K562 (cell line): ENCODE measurements at regions not wholly inside any gene's neighbourhood (a gene's known extent, or its start where the extent isn't known, plus 50 kb on each side); places are given as distances from the start of the nearest gene placed in this dataset.

Source experiments
- ATAC-seq: fragments of 200-7000 bp; cut with Tn5 transposase; 3 replicates; pipeline ENCODE4 v1.9.1; 2020; ENCODE audit warnings: moderate library complexity
- BruUV-seq: library from RNA; stranded (reverse); fragments of 400-500 nt; replicated peaks from 2 replicates; lab custom pipeline; 2021; lab: Mats Ljungman, UMichigan
- CTCF ChIA-PET: fragments of 300-600 bp; formaldehyde crosslinking; extraction: SDS; loops from one replicate; lab custom pipeline; 2021; ENCODE audit warnings: low intra/inter-chr PET ratio; lab: Yijun Ruan, JAX
- POLR2A ChIA-PET: fragments of 300-600, 350-650 bp; sonication (Branson Sonifier 250); formaldehyde crosslinking; extraction: SDS; loops from one replicate; lab custom pipeline; 2021; ENCODE audit warnings: antibody characterized with exemption, inconsistent platforms; lab: Yijun Ruan, JAX
- DNase-seq, 4 experiments: peaks; one replicate each; pipeline versions ENCODE4 v3.0.0 to v3.0.0-alpha.2; 2011 to 2018; ENCODE audit warnings: low spot score in 3 of 4, mixed read lengths in 3 of 4; ENCODE audit errors: extremely low read depth in 1 of 4
- FAIRE-seq: peaks from 2 replicates; lab custom pipeline; 2011; peaks lifted over from hg19 to GRCh38; lab: Jason Lieb, UNC
- H2AFZ ChIP-seq: 2 replicates; pipeline ENCODE4 v1.6.0; 2011; ENCODE audit warnings: low read depth, low read length, control low read depth, inconsistent platforms
- H3K27ac ChIP-seq: fragments of 200-600 bp; 3 replicates; pipeline ENCODE4 v1.8.0; 2011; ENCODE audit warnings: low read depth, mild to moderate bottlenecking, control low read depth, inconsistent platforms, low read length, moderate library complexity, mixed read lengths; ENCODE audit errors: extremely low read depth
- H3K27me3 ChIP-seq, 2 experiments: fragments of 300-600 bp in 1 of 2; 2 replicates in 1 of 2; 3 replicates in 1 of 2; pipeline versions ENCODE4 v1.6.0 to v1.8.0; 2011; ENCODE audit warnings: inconsistent platforms in 2 of 2, low read length in 2 of 2, mild to moderate bottlenecking in 1 of 2, mixed read lengths in 1 of 2, moderate library complexity in 1 of 2; ENCODE audit not compliant: control insufficient read depth in 2 of 2, insufficient read depth in 2 of 2
- H3K36me3 ChIP-seq: fragments of 300-600 bp; 3 replicates; pipeline ENCODE4 v1.8.0; 2011; ENCODE audit warnings: mild to moderate bottlenecking, low read length, inconsistent platforms; ENCODE audit not compliant: control insufficient read depth, insufficient read depth
- H3K4me1 ChIP-seq, 2 experiments: fragments of 200-600 bp in 1 of 2; replicated peaks in 1 of 2; 2 replicates in 1 of 2; 3 replicates in 1 of 2; pipeline versions ENCODE4 v1.5.1 to v1.8.0; 2011; ENCODE audit warnings: inconsistent platforms in 2 of 2, low read length in 2 of 2, mild to moderate bottlenecking in 1 of 2, mixed read lengths in 1 of 2, moderate library complexity in 1 of 2; ENCODE audit not compliant: control insufficient read depth in 2 of 2, insufficient read depth in 2 of 2
- H3K4me2 ChIP-seq: 2 replicates; pipeline ENCODE4 v1.6.1; 2011; ENCODE audit warnings: low read length, control low read depth, inconsistent platforms, mixed read lengths; ENCODE audit not compliant: insufficient read depth
- H3K4me3 ChIP-seq: fragments of 200-600 bp; sonication (generic), shearing (Covaris generic); 2 replicates; pipeline ENCODE4 v1.5.1; 2016; ENCODE audit warnings: control low read depth, inconsistent platforms
- H3K79me2 ChIP-seq: fragments of 200-600 bp; 3 replicates; pipeline ENCODE4 v1.8.0; 2011; ENCODE audit warnings: low read length, inconsistent platforms; ENCODE audit not compliant: control insufficient read depth, insufficient read depth
- H3K9ac ChIP-seq, 2 experiments: 2 replicates each; pipeline versions ENCODE4 v1.6.0 to v1.6.1; 2011; ENCODE audit warnings: low read depth in 2 of 2, low read length in 2 of 2, control low read depth in 1 of 2, inconsistent platforms in 1 of 2, mild to moderate bottlenecking in 1 of 2, mixed read lengths in 1 of 2; ENCODE audit not compliant: insufficient read depth in 1 of 2
- H3K9me1 ChIP-seq: one replicate; pipeline ENCODE4 v1.6.0; 2011; ENCODE audit warnings: inconsistent platforms, mild to moderate bottlenecking, low read length, moderate library complexity; ENCODE audit not compliant: control insufficient read depth, insufficient read depth
- H3K9me3 ChIP-seq: replicated peaks from 2 replicates; pipeline ENCODE4 v1.5.1; 2011; ENCODE audit warnings: low read depth, low read length, inconsistent platforms; ENCODE audit not compliant: control insufficient read depth, insufficient read depth
- H4K20me1 ChIP-seq: replicated peaks from 2 replicates; pipeline ENCODE4 v1.6.1; 2011; ENCODE audit warnings: low read length, inconsistent platforms, mixed read lengths; ENCODE audit not compliant: control insufficient read depth, insufficient read depth
- ARID3A ChIP-seq: IDR thresholded peaks from 2 replicates; pipeline ENCODE4 v1.6.1; 2012; ENCODE audit warnings: low read depth, low read length, improper control_type of control experiment, borderline replicate concordance
- CCAR2 ChIP-seq: fragments of 200-400 bp; formaldehyde crosslinking; IDR thresholded peaks from 2 replicates; pipeline ENCODE4 v1.6.1; 2017; ENCODE audit warnings: mild to moderate bottlenecking, low read depth, low read length
- CTCF ChIP-seq, 3 experiments: IDR thresholded peaks in 2 of 3; conservative IDR thresholded peaks in 1 of 3; 2 replicates each; pipeline ENCODE4 v1.5.1; 2011 to 2012; ENCODE audit warnings: low read length in 3 of 3, mild to moderate bottlenecking in 3 of 3, control low read depth in 2 of 3, improper control_type of control experiment in 1 of 3, inconsistent platforms in 1 of 3, low read depth in 1 of 3, mixed read lengths in 1 of 3, moderate library complexity in 1 of 3; ENCODE audit not compliant: insufficient read depth in 2 of 3
- LCOR ChIP-seq: sonication (generic); formaldehyde crosslinking; IDR thresholded peaks from 2 replicates; pipeline ENCODE4 v1.8.0; 2022; ENCODE audit warnings: mild to moderate bottlenecking, missing genetic modification reagents
- MITF ChIP-seq: IDR thresholded peaks from 2 replicates; pipeline ENCODE4 v1.6.1; 2014; ENCODE audit warnings: antibody characterized with exemption
- RBM22 ChIP-seq: fragments of 200-400 bp; formaldehyde crosslinking; IDR thresholded peaks from 2 replicates; pipeline ENCODE4 v1.6.1; 2018; ENCODE audit warnings: low read length, low read depth; ENCODE audit not compliant: poor library complexity, severe bottlenecking
- ZNF354B ChIP-seq: fragments of 250-450 bp; sonication (Bioruptor Pico); IDR thresholded peaks from 2 replicates; pipeline ENCODE4 v1.4.0; 2020
- ZNF507 ChIP-seq: conservative IDR thresholded peaks from 2 replicates; pipeline ENCODE4 v1.6.1; 2017; ENCODE audit warnings: missing genetic modification characterization, missing compliant biosample characterization
- ZNF551 ChIP-seq: fragments of 250-450 bp; sonication (Bioruptor Pico); IDR thresholded peaks from 2 replicates; pipeline ENCODE4 v1.5.0; 2021; ENCODE audit warnings: mild to moderate bottlenecking, moderate library complexity
- ZNF609 ChIP-seq: sonication (generic); formaldehyde crosslinking; IDR thresholded peaks from 2 replicates; pipeline ENCODE4 v1.8.1; 2023; ENCODE audit warnings: missing genetic modification reagents, mild to moderate bottlenecking, borderline replicate concordance
- WGBS: fragments of 100-300 bp; shearing (Covaris generic); methylation state at CpG from one replicate; pipeline ENCODE4 v1.1.6; 2016; ENCODE audit warnings: low coverage, mixed read lengths; ENCODE audit not compliant: insufficient coverage; ENCODE audit errors: missing lambda C conversion rate; 5-methylcytosine and 5-hydroxymethylcytosine counted together
- in situ Hi-C: fragments of 300-500 bp; cut with MboI; formaldehyde crosslinking; loops from 4 replicates; pipeline ENCODE4 v1.15.0; 2018; ENCODE audit warnings: inconsistent platforms, mixed read lengths
- intact Hi-C: fragments of 100-400 bp; cut with micrococcal nuclease; formaldehyde crosslinking; loops from 2 replicates; pipeline ENCODE4 v1.14.2; 2022

- TF ChIP-seq CTCF (IDR thresholded peaks at IDR 0.05 in 2 of 3, conservative IDR thresholded peaks at IDR 0.05 in 1 of 3; ENCODE audit: insufficient read depth in 2 of 3, low read depth in 1 of 3, low read length in 3 of 3), result no peak
- no peak for TF ChIP-seq ZNF507 (tag)
- no peak for TF ChIP-seq RBM22
- TF ChIP-seq, all 486 proteins: peak for 0
Measured at GRCh38 chr2:234241656-234242458, 191.4 kb downstream of the SPP2 start (continued).

- Histone ChIP-seq H4K20me1 (no peaks in the 10 kb centered on the region), H3K9me1 (no peaks in the 10 kb centered on the region), H3K4me3 (no peak overlapping the region), H3K36me3 (no peaks in the 10 kb centered on the region), H3K27ac (no peak overlapping the region), H3K27me3 (no peaks in the 10 kb centered on the region; a peak in 1 of 5 replicates), H3K9me3 (no peaks in the 10 kb centered on the region), H3K4me2 (no peak overlapping the region), H3K4me1 (no peaks in the 10 kb centered on the region), H2AFZ (no peak overlapping the region), H3K79me2 (no peaks in the 10 kb centered on the region), H3K9ac (no peak overlapping the region)
- ATAC-seq, result no peak
- no peak for DNase-seq
- FAIRE-seq, result no peak
- in situ Hi-C loops (no loop called here), intact Hi-C loops (no loop called here)
- 0% methylated on average over 2 of the region's 2 CpGs for WGBS
- ChIA-PET CTCF (no interaction called here), POLR2A (no interaction called here)
- BruUV-seq, result no TSS peak
- no peak for TF ChIP-seq ZNF354B (CRISPR knock-in tag)
- TF ChIP-seq CCAR2, result no peak
- TF ChIP-seq ZNF609, result no peak
- TF ChIP-seq ZNF551 (CRISPR knock-in tag), result no peak
- TF ChIP-seq MITF, result no peak
- TF ChIP-seq ARID3A, result no peak
- TF ChIP-seq LCOR (CRISPR knock-in tag), result no peak
Measured at GRCh38 chr2:234240917-234241316, 190.4 kb downstream of the SPP2 start.
